H9 (cell line): ENCODE measurements at regions not wholly inside any gene's neighbourhood (a gene's known extent, or its start where the extent isn't known, plus 50 kb on each side); places are given as distances from the start of the nearest gene placed in this dataset.

Experiments used
- DNase-seq: peaks from one replicate; pipeline ENCODE4 v3.0.0-alpha.2; 2017
- H2AFZ ChIP-seq: one replicate; pipeline ENCODE4 v1.6.1; 2013; ENCODE audit warnings: mild to moderate bottlenecking, low read length, control low read depth, moderate library complexity
- H2AK5ac ChIP-seq: 2 replicates; pipeline ENCODE4 v1.6.1; 2013; ENCODE audit warnings: low read length, control low read depth, mixed read lengths; ENCODE audit not compliant: insufficient read length
- H2BK120ac ChIP-seq: one replicate; pipeline ENCODE4 v1.6.1; 2013; ENCODE audit warnings: low read depth, mild to moderate bottlenecking, low read length, control low read depth, inconsistent platforms; ENCODE audit not compliant: poor library complexity, severe bottlenecking
- H2BK12ac ChIP-seq: 2 replicates; pipeline ENCODE4 v1.6.1; 2013; ENCODE audit warnings: low read length, control low read depth, mixed read lengths, low read depth; ENCODE audit not compliant: insufficient read length
- H2BK15ac ChIP-seq: 2 replicates; pipeline ENCODE4 v1.6.1; 2013; ENCODE audit warnings: low read depth, low read length, control low read depth
- H2BK20ac ChIP-seq: one replicate; pipeline ENCODE4 v1.6.1; 2013; ENCODE audit warnings: low read depth, mild to moderate bottlenecking, low read length, control low read depth, inconsistent platforms; ENCODE audit not compliant: poor library complexity, severe bottlenecking
- H2BK5ac ChIP-seq: 2 replicates; pipeline ENCODE4 v1.6.1; 2013; ENCODE audit warnings: low read length, control low read depth, mixed read lengths; ENCODE audit not compliant: insufficient read length
- H3K14ac ChIP-seq: 2 replicates; pipeline ENCODE4 v1.6.1; 2013; ENCODE audit warnings: low read length, control low read depth; ENCODE audit not compliant: insufficient read depth
- H3K18ac ChIP-seq: 2 replicates; pipeline ENCODE4 v1.6.1; 2013; ENCODE audit warnings: low read depth, mild to moderate bottlenecking, mixed read lengths, low read length, control low read depth; ENCODE audit not compliant: insufficient read length
- H3K23ac ChIP-seq: 2 replicates; pipeline ENCODE4 v1.6.1; 2013; ENCODE audit warnings: low read length, control low read depth, mixed read lengths, low read depth; ENCODE audit not compliant: insufficient read length
- H3K23me2 ChIP-seq: 2 replicates; pipeline ENCODE4 v1.6.1; 2013; ENCODE audit warnings: low read depth, mild to moderate bottlenecking, mixed read lengths, low read length, control low read depth; ENCODE audit not compliant: insufficient read length, poor library complexity, severe bottlenecking
- H3K27ac ChIP-seq: 2 replicates; pipeline ENCODE4 v1.5.1; 2013; ENCODE audit warnings: low read length, control low read depth, mixed read lengths, low read depth; ENCODE audit not compliant: insufficient read length
- H3K27me3 ChIP-seq: 2 replicates; pipeline ENCODE4 v1.6.1; 2013; ENCODE audit warnings: low read length, control low read depth, inconsistent platforms; ENCODE audit not compliant: insufficient read depth
- H3K4ac ChIP-seq: 2 replicates; pipeline ENCODE4 v1.6.1; 2013; ENCODE audit warnings: low read depth, mild to moderate bottlenecking, control low read depth, inconsistent platforms, low read length, moderate library complexity
- H3K4me1 ChIP-seq: 2 replicates; pipeline ENCODE4 v1.6.1; 2013; ENCODE audit warnings: low read length, control low read depth, inconsistent platforms; ENCODE audit not compliant: insufficient read depth
- H3K4me2 ChIP-seq: 2 replicates; pipeline ENCODE4 v1.6.1; 2013; ENCODE audit warnings: low read length, control low read depth, mixed read lengths; ENCODE audit not compliant: insufficient read length, insufficient read depth
- H3K56ac ChIP-seq: 2 replicates; pipeline ENCODE4 v1.6.1; 2013; ENCODE audit warnings: low read depth, mild to moderate bottlenecking, mixed read lengths, low read length, control low read depth; ENCODE audit not compliant: insufficient read length
- H3K79me1 ChIP-seq: 2 replicates; pipeline ENCODE4 v1.6.1; 2013; ENCODE audit warnings: low read depth, mild to moderate bottlenecking, moderate library complexity, low read length, control low read depth, inconsistent platforms; ENCODE audit not compliant: insufficient read depth, poor library complexity, severe bottlenecking
- H3K79me2 ChIP-seq: 2 replicates; pipeline ENCODE4 v1.6.1; 2013; ENCODE audit warnings: low read length, control low read depth, inconsistent platforms; ENCODE audit not compliant: insufficient read depth
- H3K9ac ChIP-seq: 2 replicates; pipeline ENCODE4 v1.6.1; 2013; ENCODE audit warnings: low read length, control low read depth, mixed read lengths; ENCODE audit not compliant: insufficient read length; ENCODE audit errors: extremely low read depth
- H3K9me3 ChIP-seq: one replicate; pipeline ENCODE4 v1.6.1; 2013; ENCODE audit warnings: low read depth, low read length, inconsistent platforms; ENCODE audit not compliant: control insufficient read depth
- H3T11ph ChIP-seq: one replicate; pipeline ENCODE4 v1.6.1; 2013; ENCODE audit warnings: mild to moderate bottlenecking, low read length, control low read depth, inconsistent platforms
- H4K20me1 ChIP-seq: one replicate; pipeline ENCODE4 v1.6.1; 2013; ENCODE audit not compliant: control insufficient read depth, insufficient read length, insufficient read depth
- H4K5ac ChIP-seq: 2 replicates; pipeline ENCODE4 v1.6.1; 2013; ENCODE audit warnings: low read depth, mild to moderate bottlenecking, mixed read lengths, low read length, control low read depth; ENCODE audit not compliant: insufficient read length
- H4K8ac ChIP-seq: replicated peaks from 2 replicates; pipeline ENCODE4 v1.6.1; 2013; ENCODE audit warnings: low read length, control low read depth, mixed read lengths, low read depth; ENCODE audit not compliant: insufficient read length
- H4K91ac ChIP-seq: 2 replicates; pipeline ENCODE4 v1.6.1; 2013; ENCODE audit warnings: low read depth, mild to moderate bottlenecking, moderate library complexity, mixed read lengths, low read length, control low read depth; ENCODE audit not compliant: insufficient read length
- H3K27ac Mint-ChIP-seq, 3 experiments: 2 replicates in 2 of 3; 3 replicates in 1 of 3; pipeline ENCODE4 v1.8.0; 2020 to 2021; ENCODE audit warnings: mixed read lengths in 3 of 3, mild to moderate bottlenecking in 1 of 3, moderate library complexity in 1 of 3
- H3K27me3 Mint-ChIP-seq: 2 replicates; pipeline ENCODE4 v1.8.0; 2021; ENCODE audit warnings: low read depth, mild to moderate bottlenecking, moderate library complexity, mixed read lengths
- H3K36me3 Mint-ChIP-seq, 3 experiments: 2 replicates in 2 of 3; 3 replicates in 1 of 3; pipeline ENCODE4 v1.8.0; 2020 to 2021; ENCODE audit warnings: low read depth in 3 of 3, mixed read lengths in 3 of 3; ENCODE audit not compliant: insufficient read depth in 1 of 3
- H3K4me1 Mint-ChIP-seq, 2 experiments: 2 replicates each; pipeline ENCODE4 v1.8.0; 2020; ENCODE audit warnings: mixed read lengths in 2 of 2
- H3K4me3 Mint-ChIP-seq, 2 experiments: 2 replicates in 1 of 2; 3 replicates in 1 of 2; pipeline ENCODE4 v1.8.0; 2020 to 2021; ENCODE audit warnings: mild to moderate bottlenecking in 2 of 2, mixed read lengths in 2 of 2, moderate library complexity in 1 of 2
- H3K9me3 Mint-ChIP-seq, 2 experiments: 2 replicates in 1 of 2; 3 replicates in 1 of 2; pipeline ENCODE4 v1.8.0; 2020; ENCODE audit warnings: mild to moderate bottlenecking in 2 of 2, mixed read lengths in 2 of 2, moderate library complexity in 1 of 2
- WGBS: extraction: QIAGEN DNeasy Blood & Tissue Kit; methylation state at CpG from one replicate; pipeline ENCODE4 v1.1.7; 2013; ENCODE audit warnings: missing lambda C conversion rate, low lambda C conversion rate, mixed read lengths; ENCODE audit not compliant: insufficient read length; ENCODE audit errors: extremely low coverage; 5-methylcytosine and 5-hydroxymethylcytosine counted together
- TF ChIP-seq, protein P1 (sequence below): fragments of 200-600 bp; sonication (generic); conservative IDR thresholded peaks from 3 replicates; pipeline ENCODE4 v1.8.0; 2021; ENCODE audit warnings: antibody characterized with exemption, mild to moderate bottlenecking

GRCh38 chrX:94123062-94123461 is 449.1 kb downstream of the FAM133A start:
- H3K23ac ChIP-seq: no peak overlapping the region
- H3K27me3 ChIP-seq: no peaks in the 10 kb centered on the region
- H2BK120ac ChIP-seq: no peak overlapping the region
- no peaks in the 10 kb centered on the region for H3K4me1 ChIP-seq
- no peak overlapping the region for H3K4me3 Mint-ChIP-seq
- no peak overlapping the region for H4K5ac ChIP-seq
- H3K9ac ChIP-seq: no peak overlapping the region
- no peaks in the 10 kb centered on the region for H3K23me2 ChIP-seq
- no peak overlapping the region for H2BK12ac ChIP-seq
- no peak overlapping the region for H2AFZ ChIP-seq
- no peak overlapping the region for H4K91ac ChIP-seq
- H4K20me1 ChIP-seq: no peaks in the 10 kb centered on the region
- no peak overlapping the region for H2BK5ac ChIP-seq
- no peak overlapping the region for H2AK5ac ChIP-seq
- H3K9me3 Mint-ChIP-seq: no peaks in the 10 kb centered on the region; a peak in 1 of 5 replicates
- H2BK20ac ChIP-seq: no peak overlapping the region
- H3K79me2 ChIP-seq: peaks cover 2% of the 10 kb centered on the region; the same call in 1 of the 2 replicates
- H3K27me3 Mint-ChIP-seq: no peaks in the 10 kb centered on the region
- H4K8ac ChIP-seq: no peak overlapping the region
- no peak overlapping the region for H3K4ac ChIP-seq
- H3K27ac Mint-ChIP-seq: peak overlapping the region in 1 of 3 experiments; percentile 36; a peak in 1 of 7 replicates
- H3K56ac ChIP-seq: no peak overlapping the region
- peaks cover 0 to 3% (median 1%) of the 10 kb centered on the region in 3 experiments; a peak in 3 of 7 replicates for H3K36me3 Mint-ChIP-seq
- no peak overlapping the region for H3T11ph ChIP-seq
- no peak overlapping the region for H3K27ac ChIP-seq
- H3K4me2 ChIP-seq: no peak overlapping the region
- H3K4me1 Mint-ChIP-seq: no peaks in the 10 kb centered on the region; a peak in 1 of 4 replicates
- no peak for DNase-seq
- no peaks in the 10 kb centered on the region for H3K9me3 ChIP-seq
- no peak overlapping the region for H3K14ac ChIP-seq
- no peak overlapping the region for H2BK15ac ChIP-seq
- H3K79me1 ChIP-seq: no peaks in the 10 kb centered on the region
- TF ChIP-seq, protein P1, sequence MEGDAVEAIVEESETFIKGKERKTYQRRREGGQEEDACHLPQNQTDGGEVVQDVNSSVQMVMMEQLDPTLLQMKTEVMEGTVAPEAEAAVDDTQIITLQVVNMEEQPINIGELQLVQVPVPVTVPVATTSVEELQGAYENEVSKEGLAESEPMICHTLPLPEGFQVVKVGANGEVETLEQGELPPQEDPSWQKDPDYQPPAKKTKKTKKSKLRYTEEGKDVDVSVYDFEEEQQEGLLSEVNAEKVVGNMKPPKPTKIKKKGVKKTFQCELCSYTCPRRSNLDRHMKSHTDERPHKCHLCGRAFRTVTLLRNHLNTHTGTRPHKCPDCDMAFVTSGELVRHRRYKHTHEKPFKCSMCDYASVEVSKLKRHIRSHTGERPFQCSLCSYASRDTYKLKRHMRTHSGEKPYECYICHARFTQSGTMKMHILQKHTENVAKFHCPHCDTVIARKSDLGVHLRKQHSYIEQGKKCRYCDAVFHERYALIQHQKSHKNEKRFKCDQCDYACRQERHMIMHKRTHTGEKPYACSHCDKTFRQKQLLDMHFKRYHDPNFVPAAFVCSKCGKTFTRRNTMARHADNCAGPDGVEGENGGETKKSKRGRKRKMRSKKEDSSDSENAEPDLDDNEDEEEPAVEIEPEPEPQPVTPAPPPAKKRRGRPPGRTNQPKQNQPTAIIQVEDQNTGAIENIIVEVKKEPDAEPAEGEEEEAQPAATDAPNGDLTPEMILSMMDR: no peak
- no peak overlapping the region for H3K18ac ChIP-seq
- WGBS: no CpG with 5 or more reads among the region's 2 CpGs
